Endothelial cell of umbilical vein (primary cell): ENCODE measurements at regions not wholly inside any gene's neighbourhood (a gene's known extent, or its start where the extent isn't known, plus 50 kb on each side); places are given as distances from the start of the nearest gene placed in this dataset.

ENCODE experiments used
- BruUV-seq: library from RNA; stranded (reverse); fragments of 400-500 nt; replicated peaks from 2 replicates; lab custom pipeline; 2021; lab: Mats Ljungman, UMichigan
- CTCF ChIA-PET: fragments of 300-600, 350-600 bp; sonication (Branson Sonifier 250); formaldehyde crosslinking; loops from one replicate; lab custom pipeline; 2021; ENCODE audit warnings: antibody characterized with exemption, inconsistent platforms; lab: Charles Lee
- POLR2A ChIA-PET: fragments of 300-600, 350-600 bp; sonication (Branson Sonifier 250); formaldehyde crosslinking; loops from one replicate; lab custom pipeline; 2021; ENCODE audit warnings: antibody characterized with exemption, inconsistent platforms; lab: Charles Lee
- DNase-seq: peaks from one replicate; pipeline ENCODE4 v3.0.0-alpha.2; 2011; ENCODE audit warnings: low read depth, low spot score
- FAIRE-seq: peaks from 2 replicates; lab custom pipeline; 2011; peaks lifted over from hg19 to GRCh38; lab: Jason Lieb, UNC
- H2AFZ ChIP-seq: 2 replicates; pipeline ENCODE4 v1.6.0; 2012; ENCODE audit warnings: low read depth, low read length, control low read depth, inconsistent platforms
- H3K27ac ChIP-seq: 2 replicates; pipeline ENCODE4 v1.5.1; 2011; ENCODE audit warnings: low read depth, mild to moderate bottlenecking, control low read depth, low read length, moderate library complexity; ENCODE audit not compliant: insufficient read depth
- H3K27me3 ChIP-seq, 2 experiments: 2 replicates each; pipeline versions ENCODE4 v1.6.0 to v1.6.1; 2011; ENCODE audit warnings: low read length in 2 of 2, mixed read lengths in 1 of 2; ENCODE audit not compliant: control insufficient read depth in 2 of 2, insufficient read depth in 2 of 2
- H3K36me3 ChIP-seq, 2 experiments: 2 replicates in 1 of 2; 3 replicates in 1 of 2; pipeline ENCODE4 v1.5.1; 2011; ENCODE audit warnings: low read length in 2 of 2, mild to moderate bottlenecking in 1 of 2, moderate library complexity in 1 of 2; ENCODE audit not compliant: control insufficient read depth in 2 of 2, insufficient read depth in 2 of 2; ENCODE audit errors: extremely low read depth in 1 of 2
- H3K4me1 ChIP-seq: 3 replicates; pipeline ENCODE4 v1.5.1; 2011; ENCODE audit warnings: mild to moderate bottlenecking, low read length; ENCODE audit not compliant: control insufficient read depth, insufficient read depth; ENCODE audit errors: extremely low read depth
- H3K4me2 ChIP-seq: 2 replicates; pipeline ENCODE4 v1.6.1; 2011; ENCODE audit warnings: low read length, control low read depth, mixed read lengths; ENCODE audit not compliant: insufficient read depth
- H3K4me3 ChIP-seq, 3 experiments: fragments of 200-600 bp in 1 of 3; sonication (generic), shearing (Covaris generic) in 1 of 3; replicated peaks in 1 of 3; 2 replicates each; pipeline ENCODE4 v1.5.1; 2011 to 2016; ENCODE audit warnings: control low read depth in 3 of 3, low read length in 3 of 3, mild to moderate bottlenecking in 2 of 3, inconsistent platforms in 1 of 3, low read depth in 1 of 3, moderate library complexity in 1 of 3; ENCODE audit not compliant: insufficient read depth in 1 of 3
- H3K79me2 ChIP-seq: 2 replicates; pipeline ENCODE4 v1.6.0; 2012; ENCODE audit warnings: low read length, inconsistent platforms; ENCODE audit not compliant: control insufficient read depth, insufficient read depth
- H3K9ac ChIP-seq: replicated peaks from 2 replicates; pipeline ENCODE3; 2011; ENCODE audit warnings: low read length, control low read depth; ENCODE audit not compliant: insufficient read depth; ENCODE audit errors: extremely low read depth
- H3K9me1 ChIP-seq: replicated peaks from 3 replicates; pipeline ENCODE4 v1.6.0; 2011; ENCODE audit warnings: mild to moderate bottlenecking, low read length; ENCODE audit not compliant: control insufficient read depth, insufficient read depth; ENCODE audit errors: extremely low read depth
- H3K9me3 ChIP-seq: replicated peaks from 2 replicates; pipeline ENCODE4 v1.5.1; 2012; ENCODE audit warnings: low read length, inconsistent platforms; ENCODE audit not compliant: control insufficient read depth, insufficient read depth
- H4K20me1 ChIP-seq: replicated peaks from 2 replicates; pipeline ENCODE3; 2011; ENCODE audit warnings: mild to moderate bottlenecking, low read length; ENCODE audit not compliant: control insufficient read depth, insufficient read depth; ENCODE audit errors: extremely low read depth
- EZH2 ChIP-seq: IDR thresholded peaks from 2 replicates; pipeline ENCODE4 v1.6.1; 2012; ENCODE audit warnings: borderline replicate concordance, low read depth, mild to moderate bottlenecking, moderate library complexity, low read length, inconsistent platforms; ENCODE audit not compliant: severe bottlenecking
- FOS ChIP-seq: IDR thresholded peaks from 2 replicates; pipeline ENCODE4 v1.6.1; 2011; ENCODE audit warnings: mild to moderate bottlenecking, low read length, moderate library complexity, borderline replicate concordance; ENCODE audit not compliant: insufficient read depth
- GATA2 ChIP-seq: IDR thresholded peaks from 2 replicates; pipeline ENCODE4 v1.7.0; 2011; ENCODE audit warnings: low read depth, mild to moderate bottlenecking, moderate library complexity, mixed read lengths, low read length; ENCODE audit not compliant: insufficient read length, insufficient read depth
- JUN ChIP-seq: IDR thresholded peaks from 2 replicates; pipeline ENCODE4 v1.6.1; 2011; ENCODE audit warnings: borderline replicate concordance, low read depth; ENCODE audit not compliant: insufficient read length, insufficient read depth
- MYC ChIP-seq: IDR thresholded peaks from one replicate; pipeline ENCODE4 v1.6.1; 2011; ENCODE audit warnings: mild to moderate bottlenecking, low read depth, low read length
- POLR2A ChIP-seq: IDR thresholded peaks from 2 replicates; pipeline ENCODE4 v1.6.1; 2012; ENCODE audit warnings: low read depth, mild to moderate bottlenecking, control low read depth, low read length
- POLR2AphosphoS5 ChIP-seq: IDR thresholded peaks from 2 replicates; pipeline ENCODE4 v1.6.1; 2012; ENCODE audit warnings: low read depth, mild to moderate bottlenecking, control low read depth, low read length, moderate library complexity; ENCODE audit not compliant: insufficient read depth
- dilution Hi-C: fragments of 300-500 bp; cut with MboI; formaldehyde crosslinking; loops from one replicate; pipeline ENCODE4 v1.15.0; 2019; ENCODE audit warnings: low sequenced_read_pairs; ENCODE audit not compliant: extremely low pct_ligation_motif_present
- intact Hi-C: fragments of 100-400 bp; cut with micrococcal nuclease; formaldehyde crosslinking; loops from one replicate; pipeline ENCODE4 v1.10.0; 2022
- TF ChIP-seq, protein P1 (sequence below): IDR thresholded peaks from 2 replicates; pipeline ENCODE4 v1.6.1; 2011; ENCODE audit not compliant: insufficient read depth, insufficient read length
- TF ChIP-seq, protein P2 (sequence below), 2 donors: IDR thresholded peaks; 1 replicate in 1 of 2; 2 replicates in 1 of 2; pipeline ENCODE4 v1.5.1; 2011; ENCODE audit warnings: low read length in 2 of 2, mild to moderate bottlenecking in 2 of 2, moderate library complexity in 2 of 2, control low read depth in 1 of 2, inconsistent platforms in 1 of 2, low read depth in 1 of 2; ENCODE audit not compliant: insufficient read depth in 1 of 2; ENCODE audit errors: extremely low read depth in 1 of 2

DNA sequence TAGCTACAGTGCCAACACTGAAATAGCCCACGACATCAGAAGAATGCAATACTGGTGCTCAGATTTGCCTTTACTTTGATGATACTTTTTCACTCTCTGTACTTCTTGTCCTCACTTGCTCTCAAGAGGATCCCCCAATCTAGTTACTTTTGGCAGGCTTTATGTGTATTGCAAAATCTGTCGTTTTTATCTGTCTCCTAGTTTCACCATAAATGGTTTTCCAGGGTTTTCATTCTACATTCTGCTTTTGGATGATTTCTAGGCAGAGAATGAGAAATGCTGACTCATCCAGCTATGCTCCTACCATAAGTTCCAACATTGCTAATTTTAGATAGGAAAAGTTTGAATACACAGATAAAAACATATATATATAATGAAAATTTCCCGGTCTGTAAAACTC, 659.5 kb upstream of the NRG3 start:
- Histone ChIP-seq H3K9me3 (peaks cover 2% of the 10 kb centered on the region), H3K9ac (no peak overlapping the region), H3K79me2 (no peaks in the 10 kb centered on the region), H3K36me3 (no peaks in the 10 kb centered on the region), H2AFZ (no peak overlapping the region), H3K4me2 (no peak overlapping the region), H3K27ac (no peak overlapping the region), H4K20me1 (no peaks in the 10 kb centered on the region), H3K9me1 (no peaks in the 10 kb centered on the region), H3K27me3 (no peaks in the 10 kb centered on the region), H3K4me1 (no peaks in the 10 kb centered on the region), H3K4me3 (no peak overlapping the region)
- no peak for FAIRE-seq
- dilution Hi-C loops = no loop called here
- ChIA-PET POLR2A (no interaction called here), CTCF (no interaction called here)
- no peak for DNase-seq
- TF ChIP-seq POLR2A (no peak), POLR2AphosphoS5 (no peak), FOS (no peak), MYC (no peak), GATA2 (no peak), EZH2 (no peak), JUN (no peak)
- TF ChIP-seq, protein P1, sequence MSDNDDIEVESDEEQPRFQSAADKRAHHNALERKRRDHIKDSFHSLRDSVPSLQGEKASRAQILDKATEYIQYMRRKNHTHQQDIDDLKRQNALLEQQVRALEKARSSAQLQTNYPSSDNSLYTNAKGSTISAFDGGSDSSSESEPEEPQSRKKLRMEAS = no peak
- TF ChIP-seq, protein P2, sequence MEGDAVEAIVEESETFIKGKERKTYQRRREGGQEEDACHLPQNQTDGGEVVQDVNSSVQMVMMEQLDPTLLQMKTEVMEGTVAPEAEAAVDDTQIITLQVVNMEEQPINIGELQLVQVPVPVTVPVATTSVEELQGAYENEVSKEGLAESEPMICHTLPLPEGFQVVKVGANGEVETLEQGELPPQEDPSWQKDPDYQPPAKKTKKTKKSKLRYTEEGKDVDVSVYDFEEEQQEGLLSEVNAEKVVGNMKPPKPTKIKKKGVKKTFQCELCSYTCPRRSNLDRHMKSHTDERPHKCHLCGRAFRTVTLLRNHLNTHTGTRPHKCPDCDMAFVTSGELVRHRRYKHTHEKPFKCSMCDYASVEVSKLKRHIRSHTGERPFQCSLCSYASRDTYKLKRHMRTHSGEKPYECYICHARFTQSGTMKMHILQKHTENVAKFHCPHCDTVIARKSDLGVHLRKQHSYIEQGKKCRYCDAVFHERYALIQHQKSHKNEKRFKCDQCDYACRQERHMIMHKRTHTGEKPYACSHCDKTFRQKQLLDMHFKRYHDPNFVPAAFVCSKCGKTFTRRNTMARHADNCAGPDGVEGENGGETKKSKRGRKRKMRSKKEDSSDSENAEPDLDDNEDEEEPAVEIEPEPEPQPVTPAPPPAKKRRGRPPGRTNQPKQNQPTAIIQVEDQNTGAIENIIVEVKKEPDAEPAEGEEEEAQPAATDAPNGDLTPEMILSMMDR (IDR thresholded peaks at IDR 0.05; ENCODE audit: extremely low read depth in 1 of 2, insufficient read depth in 1 of 2, low read depth in 1 of 2, low read length in 2 of 2) = no peak
- BruUV-seq = no TSS peak
- intact Hi-C loops = no loop called here
